WERI-Rb-1 (cell line): ENCODE measurements at regions not wholly inside any gene's neighbourhood (a gene's known extent, or its start where the extent isn't known, plus 50 kb on each side); places are given as distances from the start of the nearest gene placed in this dataset.

Source experiments
- DNase-seq: peaks from one replicate; pipeline ENCODE4 v3.0.0-alpha.2; 2020
- H3K27ac ChIP-seq: fragments of 250-450 bp; sonication (Bioruptor Pico); 2 replicates; pipeline ENCODE4 v1.5.1; 2020; ENCODE audit warnings: mild to moderate bottlenecking, moderate library complexity
- H3K27me3 ChIP-seq: fragments of 250-450 bp; sonication (Bioruptor Pico); 2 replicates; pipeline ENCODE4 v1.5.1; 2021; ENCODE audit warnings: mild to moderate bottlenecking, low read depth, moderate library complexity; ENCODE audit not compliant: insufficient read depth, severe bottlenecking
- H3K36me3 ChIP-seq: fragments of 250-450 bp; sonication (Bioruptor Pico); 2 replicates; pipeline ENCODE4 v1.5.1; 2020; ENCODE audit warnings: mild to moderate bottlenecking, moderate library complexity
- H3K4me3 ChIP-seq: 2 replicates; pipeline ENCODE4 v1.5.1; 2011; ENCODE audit warnings: low read depth, mild to moderate bottlenecking, control low read depth, low read length
- H3K9me3 ChIP-seq: fragments of 250-450 bp; sonication (Bioruptor Pico); 2 replicates; pipeline ENCODE4 v1.5.1; 2021; ENCODE audit warnings: mild to moderate bottlenecking, moderate library complexity; ENCODE audit not compliant: severe bottlenecking
- TF ChIP-seq, protein P1 (sequence below): IDR thresholded peaks from 2 replicates; pipeline ENCODE4 v1.5.1; 2011; ENCODE audit warnings: low read depth, mild to moderate bottlenecking, control low read depth, inconsistent platforms, low read length

DNA sequence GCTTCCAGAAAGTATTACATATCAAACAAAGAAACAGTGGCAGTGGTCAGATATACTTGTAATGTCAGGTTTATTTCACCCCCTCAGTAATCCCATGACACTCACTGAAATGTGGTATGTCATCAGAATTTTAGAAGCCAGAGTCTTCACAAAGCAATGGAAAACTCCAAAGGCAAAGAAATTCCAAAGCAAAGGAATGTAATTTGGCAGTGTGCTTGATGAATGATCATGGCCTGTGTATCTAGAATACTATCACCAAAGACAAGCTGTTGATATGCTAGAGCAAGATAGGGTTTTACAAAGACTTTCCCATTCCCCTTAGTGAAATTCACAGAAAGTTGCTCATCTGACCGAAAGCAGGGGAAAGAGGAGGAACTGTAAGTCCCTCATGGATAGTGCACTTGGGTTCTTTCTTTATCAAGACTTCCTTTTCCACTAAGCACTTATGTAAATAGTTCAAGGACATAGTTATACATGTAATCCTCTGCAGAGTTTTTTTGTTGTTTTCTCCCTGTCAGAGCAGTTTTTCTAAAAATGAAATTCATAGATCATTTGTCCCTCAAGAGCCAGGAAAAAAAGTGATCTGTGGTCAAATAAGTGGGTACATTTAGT lies 243.4 kb downstream of the NHLRC3 start:
- H3K36me3 ChIP-seq = no peaks in the 10 kb centered on the region
- H3K9me3 ChIP-seq = no peaks in the 10 kb centered on the region
- no peaks in the 10 kb centered on the region for H3K27me3 ChIP-seq
- TF ChIP-seq, protein P1, sequence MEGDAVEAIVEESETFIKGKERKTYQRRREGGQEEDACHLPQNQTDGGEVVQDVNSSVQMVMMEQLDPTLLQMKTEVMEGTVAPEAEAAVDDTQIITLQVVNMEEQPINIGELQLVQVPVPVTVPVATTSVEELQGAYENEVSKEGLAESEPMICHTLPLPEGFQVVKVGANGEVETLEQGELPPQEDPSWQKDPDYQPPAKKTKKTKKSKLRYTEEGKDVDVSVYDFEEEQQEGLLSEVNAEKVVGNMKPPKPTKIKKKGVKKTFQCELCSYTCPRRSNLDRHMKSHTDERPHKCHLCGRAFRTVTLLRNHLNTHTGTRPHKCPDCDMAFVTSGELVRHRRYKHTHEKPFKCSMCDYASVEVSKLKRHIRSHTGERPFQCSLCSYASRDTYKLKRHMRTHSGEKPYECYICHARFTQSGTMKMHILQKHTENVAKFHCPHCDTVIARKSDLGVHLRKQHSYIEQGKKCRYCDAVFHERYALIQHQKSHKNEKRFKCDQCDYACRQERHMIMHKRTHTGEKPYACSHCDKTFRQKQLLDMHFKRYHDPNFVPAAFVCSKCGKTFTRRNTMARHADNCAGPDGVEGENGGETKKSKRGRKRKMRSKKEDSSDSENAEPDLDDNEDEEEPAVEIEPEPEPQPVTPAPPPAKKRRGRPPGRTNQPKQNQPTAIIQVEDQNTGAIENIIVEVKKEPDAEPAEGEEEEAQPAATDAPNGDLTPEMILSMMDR = no peak
- DNase-seq = no peak
- no peak overlapping the region for H3K27ac ChIP-seq
- H3K4me3 ChIP-seq = no peak overlapping the region

DNA sequence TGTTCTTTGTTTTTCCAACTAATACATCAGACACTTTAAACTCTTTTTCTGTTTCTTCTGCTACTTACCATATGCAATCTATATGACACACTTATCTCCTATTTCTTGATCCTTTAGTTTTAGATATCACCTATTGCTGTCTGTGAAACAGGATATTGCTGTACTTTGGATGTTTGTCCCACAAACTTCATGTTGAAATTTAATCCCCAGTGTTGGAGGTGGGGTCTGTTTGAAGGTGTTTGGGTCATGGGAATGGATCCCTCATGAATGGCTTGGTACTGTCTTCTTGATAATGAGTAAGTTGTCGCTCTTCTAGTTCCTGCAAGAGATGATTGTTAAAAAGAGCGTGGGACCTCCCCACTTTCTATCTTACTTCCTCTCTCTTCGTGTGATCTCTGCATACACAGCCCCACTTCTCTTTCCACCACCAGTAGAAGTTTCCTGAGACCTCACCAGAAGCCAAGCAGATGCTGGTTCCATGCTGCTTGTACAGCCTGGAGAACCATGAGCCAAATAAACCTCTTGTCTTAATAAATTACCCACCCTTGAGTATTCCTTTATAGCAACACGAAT lies 244.2 kb downstream of the NHLRC3 start:
- no peak overlapping the region for H3K27ac ChIP-seq
- no peak for DNase-seq
- H3K36me3 ChIP-seq = no peaks in the 10 kb centered on the region
- H3K9me3 ChIP-seq = no peaks in the 10 kb centered on the region
- TF ChIP-seq, protein P1 = no peak
- no peaks in the 10 kb centered on the region for H3K27me3 ChIP-seq
- H3K4me3 ChIP-seq = no peak overlapping the region

DNA sequence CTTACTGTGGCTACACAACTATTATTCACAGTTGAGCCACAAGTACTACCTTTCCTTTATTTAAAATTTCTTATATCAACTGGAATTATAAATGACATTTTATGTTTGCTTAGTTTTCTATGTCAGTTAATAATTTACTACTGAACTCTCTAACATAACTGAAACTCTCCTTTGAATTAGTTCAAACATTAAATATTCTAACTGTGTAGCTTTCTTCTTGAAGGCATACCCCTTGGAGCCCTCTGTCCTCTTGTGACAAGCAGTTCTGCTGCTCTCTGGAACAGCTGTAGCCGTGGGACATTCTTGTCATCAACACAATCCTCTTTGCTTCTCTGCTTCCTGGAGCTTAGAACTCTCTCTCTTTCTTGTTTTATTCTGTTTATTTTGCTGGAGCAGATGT lies 244.8 kb downstream of the NHLRC3 start:
- Histone ChIP-seq H3K4me3 (no peak overlapping the region), H3K36me3 (no peaks in the 10 kb centered on the region), H3K9me3 (no peaks in the 10 kb centered on the region), H3K27ac (no peak overlapping the region), H3K27me3 (no peaks in the 10 kb centered on the region)
- TF ChIP-seq, protein P1 = no peak
- DNase-seq = no peak

DNA sequence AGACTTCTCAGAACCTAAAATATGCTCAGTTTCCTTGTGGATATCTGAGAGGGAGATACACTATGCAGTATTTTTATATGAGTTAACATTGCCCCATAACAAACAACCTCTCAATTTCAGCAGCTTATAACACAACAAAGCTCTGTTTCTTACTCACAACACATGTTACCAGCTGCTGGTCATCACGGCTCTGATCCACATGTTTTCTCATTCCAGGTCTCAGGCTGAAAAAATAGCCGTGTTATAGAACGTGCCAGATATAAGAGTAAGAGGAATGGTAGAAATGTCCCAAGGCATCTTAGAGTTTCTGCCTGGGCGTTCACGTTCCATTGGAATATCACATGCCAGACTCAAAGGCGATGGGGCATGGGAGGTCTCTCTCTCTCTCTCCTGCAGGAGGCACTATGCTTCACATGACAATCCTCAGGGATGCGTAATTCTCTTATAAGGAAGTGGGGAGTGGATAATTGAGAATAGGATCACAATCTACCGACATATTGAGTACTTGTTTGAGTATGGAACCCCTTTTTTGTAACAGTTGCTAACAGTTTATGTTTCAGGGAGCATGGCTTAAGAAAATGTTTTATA lies 246.6 kb downstream of the NHLRC3 start:
- Histone ChIP-seq H3K4me3 (no peak overlapping the region), H3K27me3 (no peaks in the 10 kb centered on the region), H3K36me3 (no peaks in the 10 kb centered on the region), H3K9me3 (no peaks in the 10 kb centered on the region), H3K27ac (no peak overlapping the region)
- TF ChIP-seq, protein P1 = no peak
- DNase-seq = no peak
